Left lung (tissue), 4 donors: ENCODE measurements at regions not wholly inside any gene's neighbourhood (a gene's known extent, or its start where the extent isn't known, plus 50 kb on each side); places are given as distances from the start of the nearest gene placed in this dataset.

ENCODE experiments used
- ATAC-seq: fragments of 200-7000 bp; cut with Tn5 transposase; one replicate; pipeline ENCODE4 v1.9.1; 2020; ENCODE audit warnings: moderate library complexity
- DNase-seq, 4 donors: peaks; one replicate each; pipeline ENCODE4 v3.0.0-alpha.2; 2013 to 2020
- H3K27ac ChIP-seq, 2 donors: fragments of 200-600 bp; sonication (generic) in 1 of 2; one replicate each; pipeline versions ENCODE4 v1.5.0 to v1.8.0; 2020 to 2021
- H3K27me3 ChIP-seq, 2 donors: fragments of 200-600 bp; sonication (generic) in 1 of 2; one replicate each; pipeline versions ENCODE4 v1.5.0 to v1.8.0; 2020 to 2021
- H3K36me3 ChIP-seq, 2 donors: fragments of 200-600 bp; sonication (generic) in 1 of 2; one replicate each; pipeline versions ENCODE4 v1.5.0 to v1.8.0; 2020 to 2021
- H3K4me1 ChIP-seq, 2 donors: fragments of 200-600 bp; one replicate each; pipeline ENCODE4 v1.8.0; 2021
- H3K4me3 ChIP-seq, 2 donors: fragments of 200-600 bp; sonication (generic) in 1 of 2; one replicate each; pipeline versions ENCODE4 v1.5.0 to v1.8.0; 2020 to 2021; ENCODE audit warnings: mild to moderate bottlenecking in 1 of 2
- H3K9me3 ChIP-seq, 2 donors: fragments of 200-600 bp; sonication (generic) in 1 of 2; one replicate each; pipeline versions ENCODE4 v1.5.0 to v1.8.0; 2020 to 2021
- intact Hi-C, 2 donors: fragments of 100-400 bp; cut with DNase I; formaldehyde crosslinking; loops; one replicate each; pipeline versions ENCODE4 v1.11.2 to v1.14.2; 2022
- TF ChIP-seq, protein P1 (sequence below), 2 donors: fragments of 200-600 bp; sonication (generic) in 1 of 2; IDR thresholded peaks; one replicate each; pipeline versions ENCODE4 v1.5.0 to v1.8.0; 2021; ENCODE audit warnings: antibody characterized with exemption in 2 of 2
- donor health status: DM: no; HTN: yes; CAD: no.
- donor health status: DM: no; HTN: no; CAD: no.

DNA sequence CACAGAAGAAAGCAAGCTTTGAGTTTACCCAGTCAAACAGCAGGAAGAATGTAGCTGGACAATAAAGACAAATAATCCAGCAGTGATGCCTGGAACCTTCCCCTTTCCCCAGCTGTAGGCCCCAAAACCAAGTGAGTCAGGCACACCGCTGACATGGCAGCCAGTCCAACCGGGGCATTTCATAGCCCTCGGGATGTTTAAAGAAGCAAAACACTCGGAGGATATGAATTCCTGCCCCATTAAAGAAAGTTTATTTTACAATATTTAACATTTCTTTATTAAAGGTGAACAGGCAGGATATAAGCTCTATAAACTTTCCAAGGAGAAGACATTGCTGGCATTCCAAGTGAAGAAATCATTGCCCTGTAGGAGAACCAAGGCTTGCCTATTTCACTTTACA is 507.6 kb upstream of the TNP1 start:
- no peaks in the 10 kb centered on the region for H3K36me3 ChIP-seq
- ATAC-seq (no peak), DNase-seq (no peak)
- no peak overlapping the region for H3K4me3 ChIP-seq
- H3K9me3 ChIP-seq: no peaks in the 10 kb centered on the region
- TF ChIP-seq, protein P1, sequence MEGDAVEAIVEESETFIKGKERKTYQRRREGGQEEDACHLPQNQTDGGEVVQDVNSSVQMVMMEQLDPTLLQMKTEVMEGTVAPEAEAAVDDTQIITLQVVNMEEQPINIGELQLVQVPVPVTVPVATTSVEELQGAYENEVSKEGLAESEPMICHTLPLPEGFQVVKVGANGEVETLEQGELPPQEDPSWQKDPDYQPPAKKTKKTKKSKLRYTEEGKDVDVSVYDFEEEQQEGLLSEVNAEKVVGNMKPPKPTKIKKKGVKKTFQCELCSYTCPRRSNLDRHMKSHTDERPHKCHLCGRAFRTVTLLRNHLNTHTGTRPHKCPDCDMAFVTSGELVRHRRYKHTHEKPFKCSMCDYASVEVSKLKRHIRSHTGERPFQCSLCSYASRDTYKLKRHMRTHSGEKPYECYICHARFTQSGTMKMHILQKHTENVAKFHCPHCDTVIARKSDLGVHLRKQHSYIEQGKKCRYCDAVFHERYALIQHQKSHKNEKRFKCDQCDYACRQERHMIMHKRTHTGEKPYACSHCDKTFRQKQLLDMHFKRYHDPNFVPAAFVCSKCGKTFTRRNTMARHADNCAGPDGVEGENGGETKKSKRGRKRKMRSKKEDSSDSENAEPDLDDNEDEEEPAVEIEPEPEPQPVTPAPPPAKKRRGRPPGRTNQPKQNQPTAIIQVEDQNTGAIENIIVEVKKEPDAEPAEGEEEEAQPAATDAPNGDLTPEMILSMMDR (IDR thresholded peaks at IDR 0.05): no peak
- H3K27ac ChIP-seq: no peak overlapping the region
- peaks cover 0 to 6% of the 10 kb centered on the region in 2 donors for H3K4me1 ChIP-seq
- intact Hi-C loops: no loop called here
- no peaks in the 10 kb centered on the region for H3K27me3 ChIP-seq

DNA sequence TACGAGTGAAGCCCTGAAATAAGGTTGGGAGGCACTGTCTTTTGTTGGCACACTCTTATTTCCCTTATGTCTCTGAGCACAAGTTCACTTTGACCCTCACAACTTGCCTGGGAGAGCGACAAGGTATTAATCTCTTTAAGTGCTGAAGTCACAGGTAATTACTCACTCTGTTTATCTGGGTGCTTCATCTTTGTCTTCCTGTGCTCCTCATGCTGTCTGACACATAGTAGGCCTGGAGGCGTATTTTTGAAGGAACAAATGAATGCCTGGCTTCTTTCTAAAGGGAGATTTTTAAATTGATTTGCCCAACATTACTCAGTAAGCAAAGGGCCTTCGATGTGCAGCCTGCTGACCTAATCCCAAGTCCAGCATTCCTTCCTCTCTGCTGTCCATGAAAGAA is 507.1 kb upstream of the TNP1 start:
- H3K27me3 ChIP-seq: no peaks in the 10 kb centered on the region
- intact Hi-C loops: no loop called here
- H3K9me3 ChIP-seq: no peaks in the 10 kb centered on the region
- ATAC-seq: no peak
- no peak overlapping the region for H3K4me3 ChIP-seq
- TF ChIP-seq, protein P1 (IDR thresholded peaks at IDR 0.05): no peak
- no peak for DNase-seq
- no peaks in the 10 kb centered on the region for H3K36me3 ChIP-seq
- no peak overlapping the region for H3K27ac ChIP-seq
- H3K4me1 ChIP-seq: peaks cover 0 to 6% of the 10 kb centered on the region in 2 donors

DNA sequence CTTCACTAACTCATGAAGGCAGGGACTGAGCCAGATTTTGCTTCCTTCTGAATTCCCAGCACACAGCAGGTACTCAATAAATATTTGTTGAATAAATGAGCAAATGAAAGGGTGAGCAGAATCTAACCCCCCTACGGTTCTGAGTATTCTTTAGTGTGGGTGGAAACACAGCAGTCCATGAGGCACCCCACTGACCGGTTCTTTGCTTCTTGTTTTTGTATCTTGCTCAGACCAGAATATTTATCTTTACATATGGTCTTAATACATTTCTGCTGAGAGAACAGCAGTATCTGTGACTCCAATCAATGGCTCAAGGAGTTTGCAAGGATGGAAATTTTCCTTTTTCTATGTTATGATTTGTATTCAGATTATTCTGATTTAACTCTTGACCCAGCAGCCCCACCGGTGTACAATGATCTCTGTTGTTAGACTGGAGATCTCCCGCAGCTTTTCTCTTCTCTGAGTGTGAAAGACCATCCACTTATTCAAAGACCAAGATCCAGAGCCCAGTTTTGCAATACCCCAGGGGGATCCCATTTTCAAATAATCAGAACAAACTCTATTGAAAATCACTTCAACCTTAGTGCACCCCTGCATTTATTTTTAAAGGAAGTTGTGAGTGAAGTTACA is 506.5 kb upstream of the TNP1 start:
- intact Hi-C loops: no loop called here
- no peak overlapping the region for H3K27ac ChIP-seq

DNA sequence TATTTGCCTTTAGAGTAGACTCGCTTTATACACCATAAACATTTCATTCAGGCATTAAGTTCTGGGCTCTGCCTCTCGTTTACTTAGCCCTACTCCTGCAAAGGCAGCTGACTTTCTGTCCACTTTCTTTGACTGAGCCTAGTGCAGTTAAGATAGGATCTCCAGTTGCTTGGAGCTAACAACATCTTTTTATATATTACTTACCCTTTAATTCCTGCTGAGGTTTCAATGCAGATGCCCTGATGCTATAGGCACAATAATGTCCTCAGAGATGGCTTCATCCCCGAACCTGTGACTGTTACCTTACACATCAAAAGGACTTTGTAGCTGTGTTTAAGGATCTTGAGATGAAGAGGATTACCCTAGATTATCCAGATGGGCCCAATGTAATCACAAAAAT is 505.8 kb upstream of the TNP1 start:
- Histone ChIP-seq H3K27me3 (no peaks in the 10 kb centered on the region), H3K4me1 (peaks cover 4 to 19% of the 10 kb centered on the region in 2 donors), H3K27ac (no peak overlapping the region), H3K4me3 (no peak overlapping the region), H3K36me3 (no peaks in the 10 kb centered on the region), H3K9me3 (no peaks in the 10 kb centered on the region)
- TF ChIP-seq, protein P1 (IDR thresholded peaks at IDR 0.05): no peak
- ATAC-seq: no peak
- no peak for DNase-seq
- intact Hi-C loops: no loop called here

More for the DNA sequence above, 506.5 kb upstream of the TNP1 start:
- Histone ChIP-seq H3K4me1 (peaks cover 0 to 12% of the 10 kb centered on the region in 2 donors), H3K9me3 (no peaks in the 10 kb centered on the region), H3K36me3 (no peaks in the 10 kb centered on the region), H3K27me3 (no peaks in the 10 kb centered on the region), H3K4me3 (no peak overlapping the region)
- TF ChIP-seq, protein P1 (IDR thresholded peaks at IDR 0.05): no peak
- DNase-seq: no peak
- ATAC-seq: no peak

DNA sequence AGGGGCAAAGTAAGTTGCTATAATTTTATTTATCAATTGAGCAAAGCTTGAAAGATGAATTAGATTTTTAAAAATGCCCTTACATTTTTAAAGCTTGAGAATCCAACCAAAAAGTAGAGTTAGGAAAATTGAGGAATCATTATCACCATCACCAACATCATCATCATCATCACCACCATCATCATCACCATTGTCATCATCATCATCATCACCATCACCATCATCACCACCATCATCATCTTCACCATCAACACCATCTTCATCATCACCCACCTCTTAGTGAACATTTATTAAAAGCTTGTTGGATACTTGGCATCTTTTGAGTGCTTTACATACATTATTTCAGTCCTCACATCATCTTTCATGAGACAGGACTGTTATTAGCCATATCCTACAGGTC is 504.4 kb upstream of the TNP1 start:
- DNase-seq: no peak
- intact Hi-C loops: no loop called here
- Histone ChIP-seq H3K27me3 (no peaks in the 10 kb centered on the region), H3K4me1 (peaks cover 6 to 29% of the 10 kb centered on the region in 2 donors), H3K36me3 (no peaks in the 10 kb centered on the region), H3K27ac (no peak overlapping the region), H3K4me3 (no peak overlapping the region), H3K9me3 (no peaks in the 10 kb centered on the region)
- TF ChIP-seq, protein P1 (IDR thresholded peaks at IDR 0.05): no peak
- ATAC-seq: no peak
